ENCODE measurements at regions not wholly inside any gene's neighbourhood (a gene's known extent, or its start where the extent isn't known, plus 50 kb on each side); places are given as distances from the start of the nearest gene placed in this dataset.
A peak's percentile ranks its signal among the peaks of the same experiment; 100 is the strongest.

GRCh38 chr2:128803222-128803621 is 484.6 kb upstream of the HS6ST1 start:
- DNase-seq, result no peak

DNA sequence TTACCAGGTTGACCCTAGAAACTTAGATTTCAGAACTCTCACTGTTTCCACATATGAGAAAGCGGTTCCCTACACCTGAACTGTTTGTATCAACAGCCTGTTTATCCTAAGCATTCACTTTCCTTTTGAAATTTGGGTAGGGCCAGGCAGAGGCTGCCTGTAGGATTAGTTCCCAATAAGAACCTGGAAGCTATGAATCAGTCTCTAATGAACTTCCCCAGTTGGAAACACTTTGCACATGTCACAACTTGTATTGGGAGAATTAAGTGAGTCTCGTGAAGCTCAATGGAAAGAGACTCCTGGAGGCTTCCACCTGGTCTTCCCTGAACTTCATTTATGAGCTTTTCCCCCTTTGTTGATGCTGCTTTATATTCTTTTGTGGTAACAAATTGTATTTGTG is 486.6 kb upstream of the HS6ST1 start:
- no peak for DNase-seq

DNA sequence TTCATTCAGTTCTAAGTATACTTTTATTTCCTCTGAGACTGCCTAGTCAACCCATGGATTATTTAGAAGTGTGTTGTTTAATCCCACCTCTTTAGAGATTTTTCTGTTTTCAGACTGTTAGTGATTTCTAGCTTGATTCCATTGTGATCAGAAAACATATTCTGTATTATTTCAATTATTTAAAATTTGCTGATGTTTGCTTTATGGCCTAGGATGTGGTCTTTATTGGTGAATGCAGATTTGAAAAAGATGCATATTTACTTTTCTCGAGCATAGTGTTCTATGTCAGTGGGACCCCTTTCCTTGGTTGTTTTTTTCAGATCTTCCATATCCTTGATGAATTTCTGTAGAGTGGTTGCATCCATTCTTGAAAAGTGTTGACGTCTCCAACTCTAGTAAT is 487.2 kb upstream of the HS6ST1 start:
- no peak for DNase-seq

DNA sequence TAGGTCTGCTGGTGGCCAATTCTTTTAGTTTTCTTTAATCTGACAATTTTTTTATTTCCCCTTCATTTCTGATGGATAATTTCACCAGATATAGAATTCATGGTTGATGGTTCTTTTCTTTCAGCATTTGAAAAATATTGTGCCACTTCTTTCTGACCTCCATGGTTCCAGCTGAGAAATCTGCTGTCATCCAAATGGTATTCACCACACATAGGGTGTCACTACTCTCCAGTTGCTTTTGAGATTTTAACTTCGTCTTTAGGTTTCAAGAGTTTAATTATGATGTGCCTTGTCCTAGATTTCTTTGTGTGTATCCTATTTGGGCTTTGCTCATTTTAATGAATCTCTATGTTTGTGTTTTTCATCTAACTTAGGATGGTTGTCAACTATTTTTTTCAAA is 488.6 kb upstream of the HS6ST1 start:
- no peak for DNase-seq

DNA sequence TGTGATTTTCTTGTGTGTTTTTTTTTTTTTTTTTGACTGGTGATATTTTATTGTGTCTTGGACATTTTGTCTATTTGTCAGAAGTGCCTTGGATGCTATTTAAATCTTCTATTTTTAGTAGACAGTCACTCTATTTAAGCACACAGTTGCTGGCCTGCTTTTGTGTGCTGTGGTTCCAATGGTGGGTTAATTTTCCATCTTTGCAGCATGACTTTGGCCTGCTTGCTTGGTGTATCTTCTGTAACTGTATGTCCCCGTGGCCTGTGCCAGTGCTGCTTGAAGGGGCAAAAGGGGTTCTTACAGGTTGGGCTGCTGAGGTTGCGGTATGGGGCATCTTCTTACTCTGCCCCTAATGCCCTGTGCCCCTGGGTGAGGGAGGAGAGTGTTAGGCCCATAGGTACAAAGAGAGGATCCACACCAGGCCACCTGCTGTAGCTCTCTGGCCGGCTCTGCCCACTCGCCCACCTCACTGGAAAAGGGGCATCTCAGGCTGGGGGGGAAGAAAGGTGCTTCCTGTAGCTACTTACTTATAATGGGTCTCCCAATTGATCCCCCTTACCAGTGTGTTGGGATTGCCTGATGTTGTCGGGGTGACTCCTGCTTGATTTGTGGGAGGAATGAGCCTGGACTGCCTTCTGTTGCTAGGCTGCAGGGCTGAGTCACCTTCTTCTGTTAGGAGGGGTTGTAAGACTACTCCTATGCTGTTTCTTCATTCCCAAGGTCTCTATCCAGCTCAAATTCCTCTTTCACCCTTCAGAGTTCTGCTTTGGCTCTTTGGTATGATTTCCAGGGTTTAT is 490.0 kb upstream of the HS6ST1 start:
- DNase-seq, result no peak

- DNase-seq, result no peak
Measured at GRCh38 chr2:128809259-128809636, 490.6 kb upstream of the HS6ST1 start.

DNA sequence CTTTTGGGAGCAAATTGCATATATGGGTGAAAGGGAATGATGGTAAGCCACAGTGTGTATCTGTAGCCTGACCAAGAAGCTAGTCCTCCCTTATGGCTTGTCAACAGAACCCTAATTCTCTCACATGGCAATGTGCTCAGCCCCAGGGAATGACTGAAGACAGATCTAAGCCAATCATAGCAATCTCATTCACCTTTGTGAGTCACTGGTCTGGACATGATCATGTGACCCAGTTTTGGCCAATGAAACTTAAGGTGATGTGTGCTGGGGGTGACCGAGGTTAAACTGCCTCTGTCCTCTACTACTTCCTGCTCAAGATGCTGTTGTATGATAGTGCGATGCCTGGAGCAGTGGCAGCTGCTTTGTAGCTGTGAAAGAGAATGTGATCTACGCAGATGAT is 491.2 kb upstream of the HS6ST1 start:
- DNase-seq, result no peak

DNA sequence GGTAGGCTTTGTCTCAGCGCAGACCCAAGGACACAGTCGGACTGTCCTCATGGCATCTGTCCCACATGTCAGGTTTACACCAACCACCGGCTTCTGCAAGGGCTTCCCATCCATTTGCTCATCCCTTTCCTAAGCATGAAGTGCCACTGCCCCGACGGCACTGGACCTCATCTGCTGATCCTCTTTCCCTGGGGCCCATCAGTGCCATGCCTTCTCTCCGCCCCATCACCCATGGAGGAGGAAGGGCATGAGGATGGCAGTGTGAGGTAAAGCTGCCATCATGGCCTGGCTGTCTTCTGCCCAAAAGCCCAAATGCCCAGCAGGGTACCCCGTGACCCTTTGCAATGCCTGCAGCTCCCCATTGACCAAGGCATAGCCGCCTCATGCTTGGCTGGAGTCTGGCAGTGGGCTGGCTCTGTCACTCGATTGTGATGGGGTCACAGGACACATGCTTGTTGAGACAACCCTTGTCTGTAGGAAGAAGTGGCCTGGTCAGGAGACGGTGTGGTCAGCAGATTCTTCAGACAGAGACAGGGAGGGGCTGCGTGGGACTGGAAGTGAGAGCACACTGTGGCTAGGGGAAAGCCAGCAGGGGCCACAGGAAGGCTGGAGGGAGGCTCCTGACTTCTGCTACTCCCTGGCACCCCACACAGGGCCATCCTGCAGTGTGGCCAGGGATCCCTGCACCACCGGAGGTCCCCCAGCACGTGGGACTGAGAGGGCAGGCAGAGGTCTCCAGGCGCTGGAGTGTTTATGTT is 493.7 kb upstream of the HS6ST1 start:
- DNase-seq, result no peak

GRCh38 chr2:128813352-128814034 is 494.8 kb upstream of the HS6ST1 start:
- DNase-seq, result no peak

GRCh38 chr2:128815248-128815647 is 496.6 kb upstream of the HS6ST1 start:
- DNase-seq, result no peak

DNA sequence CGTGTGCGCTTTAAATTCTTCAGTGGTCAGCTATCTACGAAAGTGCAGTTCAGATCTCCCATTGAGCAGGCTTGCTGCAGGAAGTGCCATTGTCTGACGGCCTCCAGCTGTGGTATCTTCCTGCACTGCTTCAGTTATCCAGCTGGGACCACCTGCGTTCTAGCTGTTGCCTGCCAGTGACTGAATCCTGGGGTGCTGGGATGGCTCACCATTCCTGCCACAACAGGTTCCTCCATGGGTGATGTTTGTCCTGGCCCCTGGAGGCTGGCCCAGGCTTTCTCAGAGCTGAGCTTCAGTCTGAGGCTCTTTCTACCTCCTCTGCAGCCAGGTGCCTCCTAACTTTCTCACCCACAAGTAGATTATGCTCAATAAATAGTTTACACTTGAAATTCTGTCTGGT is 498.5 kb upstream of the HS6ST1 start:
- no peak for DNase-seq

- DNase-seq, result no peak
Measured at GRCh38 chr2:128817813-128818212, 499.1 kb upstream of the HS6ST1 start.

DNA sequence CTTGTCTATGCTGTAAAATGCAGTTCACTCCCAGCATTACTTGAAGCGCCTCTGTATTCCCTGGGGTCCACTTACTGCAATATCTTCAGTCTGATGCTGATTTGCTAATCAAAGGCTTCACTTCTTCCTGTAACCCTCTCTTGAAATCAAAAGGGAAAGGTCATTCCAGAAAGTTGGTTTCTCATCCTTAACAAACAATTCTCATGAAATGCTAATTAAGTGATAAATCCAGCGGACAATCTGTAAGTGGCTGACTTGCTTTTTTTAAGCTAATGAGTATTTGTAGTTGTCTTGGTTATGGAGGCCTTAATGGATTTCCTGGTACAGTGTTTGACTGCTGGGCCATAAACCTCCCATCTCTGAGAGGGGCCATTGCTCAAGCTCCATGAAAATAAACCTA is 499.6 kb upstream of the HS6ST1 start:
- DNase-seq, result no peak

DNA sequence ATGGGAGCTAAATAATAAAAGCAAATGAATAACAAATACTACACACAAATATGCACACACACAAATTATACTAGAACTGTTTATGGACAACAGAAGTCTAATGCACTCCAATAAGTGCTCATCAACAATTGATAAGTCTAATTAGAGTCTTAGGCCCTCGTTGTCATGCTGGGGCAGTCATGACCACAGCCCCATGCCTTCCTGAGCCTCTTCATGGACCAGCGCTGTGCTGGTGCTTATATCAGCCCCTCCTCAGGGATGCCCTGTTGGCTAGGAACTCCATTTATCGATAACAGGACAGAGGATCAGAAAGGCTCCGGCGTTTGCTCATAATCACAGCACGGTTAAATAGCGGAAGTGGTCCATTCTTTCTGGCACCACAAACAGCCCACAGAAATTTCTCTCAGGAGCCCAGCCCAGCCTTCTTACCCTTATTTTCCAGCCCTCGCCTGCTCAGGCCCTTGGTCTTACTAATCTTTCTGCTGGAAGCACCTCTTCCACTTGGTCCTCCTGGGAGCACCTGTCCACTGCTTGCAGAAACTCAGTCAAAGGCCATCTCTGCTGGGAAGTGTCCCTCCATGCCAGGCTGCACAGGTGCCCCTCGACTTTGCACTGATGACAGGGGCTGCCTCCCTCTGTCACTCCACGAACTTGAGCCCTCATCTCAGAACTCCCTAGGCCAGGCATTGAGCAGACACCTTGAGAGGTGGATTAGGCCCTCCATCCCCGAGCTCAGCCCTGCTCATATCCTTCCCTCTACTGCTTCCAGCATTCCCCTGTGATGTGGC is 500.2 kb upstream of the HS6ST1 start:
- no peak for DNase-seq

DNA sequence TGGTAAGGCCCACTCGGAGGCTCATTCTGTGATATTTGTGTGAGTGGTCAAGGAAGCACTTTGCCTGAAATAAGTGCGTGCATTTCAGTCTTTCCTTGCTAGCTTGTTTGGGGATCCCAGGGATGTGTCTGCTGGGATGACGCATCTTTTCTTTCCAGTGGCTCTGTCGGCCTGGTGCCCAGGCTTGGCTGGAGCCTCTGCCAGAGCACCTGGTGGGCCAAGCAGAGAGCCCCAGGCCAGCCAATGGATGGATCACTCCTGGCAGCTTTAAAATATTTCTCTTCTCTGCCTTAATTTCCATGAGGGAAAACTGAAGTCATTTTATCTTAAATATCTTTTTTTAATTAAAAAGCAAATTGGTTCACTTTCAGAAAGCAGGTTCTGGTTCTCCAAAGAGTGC is 501.8 kb upstream of the HS6ST1 start:
- DNase-seq, result no peak

GRCh38 chr2:128821010-128821409 is 502.3 kb upstream of the HS6ST1 start:
- no peak for DNase-seq

DNA sequence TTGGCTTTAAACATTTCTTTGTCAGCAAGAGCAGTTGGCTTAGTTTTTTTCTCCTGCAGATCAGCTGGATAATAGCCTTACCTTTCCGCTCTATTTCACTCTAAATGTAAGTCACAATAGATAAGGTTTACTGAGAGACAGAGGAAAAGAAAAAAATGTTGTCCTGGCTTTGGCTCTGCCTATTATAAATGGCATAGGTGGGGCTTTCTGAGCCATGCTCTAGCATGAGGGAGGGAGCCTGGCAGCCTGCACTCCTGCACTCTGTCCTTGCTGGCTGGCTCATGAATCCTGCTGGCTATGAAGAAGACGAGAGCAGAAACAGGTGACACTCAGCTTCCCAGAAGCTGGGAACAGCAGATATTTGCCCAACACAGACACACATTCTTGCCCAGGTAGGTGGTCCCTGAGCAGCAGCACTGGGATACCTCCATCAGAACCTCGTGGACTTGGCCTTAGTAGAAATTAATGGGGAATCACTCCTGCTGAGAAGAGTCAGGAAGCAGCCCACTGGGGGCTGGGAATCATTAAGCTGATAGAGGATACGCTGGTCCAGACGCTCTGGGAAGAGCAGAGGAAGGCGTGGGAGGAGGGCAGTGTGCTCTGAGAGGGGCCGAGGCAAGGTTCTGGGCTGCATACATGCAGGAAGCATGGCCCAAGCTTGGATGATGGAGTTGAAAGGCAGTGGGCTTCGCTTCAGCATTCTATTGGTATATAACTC is 514.4 kb upstream of the HS6ST1 start:
- peak; percentile 67 for DNase-seq

GRCh38 chr2:128833664-128834027 is 515.0 kb upstream of the HS6ST1 start:
- no peak for DNase-seq

GRCh38 chr2:128834207-128834879 is 515.7 kb upstream of the HS6ST1 start:
- no peak for DNase-seq

DNA sequence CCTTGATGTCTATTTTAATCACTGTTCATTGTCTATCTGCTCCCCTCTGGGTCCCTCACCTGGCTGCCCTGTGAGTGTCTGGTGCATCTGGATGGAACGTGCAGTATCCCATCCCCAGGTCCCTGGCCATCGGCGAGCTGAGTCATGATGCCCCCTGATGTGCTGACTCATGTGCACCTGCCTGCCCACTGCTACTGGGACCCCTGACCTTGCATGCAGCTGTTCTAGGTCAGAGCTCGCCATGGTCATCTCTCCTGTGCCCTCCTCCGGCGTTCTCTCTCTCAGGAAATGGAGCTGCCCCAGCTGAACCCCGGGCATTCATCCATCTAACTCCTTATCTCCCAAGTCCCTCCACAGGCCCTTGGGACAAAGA is 516.2 kb upstream of the HS6ST1 start:
- DNase-seq, result no peak

DNA sequence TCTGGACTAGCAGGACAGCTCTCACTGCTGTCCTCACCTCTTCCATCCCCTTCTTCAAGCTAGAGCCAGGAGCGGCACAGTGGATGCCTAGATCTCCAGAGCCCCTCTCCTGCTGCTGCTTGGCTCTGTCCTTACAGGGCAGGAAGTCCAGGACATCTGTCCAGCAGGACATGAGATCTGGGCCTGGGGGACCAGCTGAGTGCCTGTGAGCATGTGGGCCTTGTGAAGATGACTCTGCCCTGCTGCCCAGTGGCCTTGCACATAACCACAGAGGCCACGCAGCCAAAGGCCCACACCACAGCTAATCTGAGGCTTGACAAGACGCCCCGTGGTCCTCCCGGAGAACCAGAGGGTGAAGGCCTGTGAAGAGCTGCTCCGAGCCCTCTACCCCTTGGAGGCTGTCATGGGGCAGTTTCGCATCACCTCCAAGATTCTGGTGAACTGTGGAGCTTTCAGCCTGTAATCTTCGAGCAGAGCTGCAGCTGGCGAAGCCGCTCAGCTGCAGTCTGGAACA is 516.7 kb upstream of the HS6ST1 start:
- no peak for DNase-seq

- DNase-seq, result no peak
Measured at GRCh38 chr2:128835974-128836373, 517.3 kb upstream of the HS6ST1 start.
